Left kidney (tissue), 1 donor: ENCODE measurements at regions not wholly inside any gene's neighbourhood (a gene's known extent, or its start where the extent isn't known, plus 50 kb on each side); places are given as distances from the start of the nearest gene placed in this dataset.

Experiments used
- DNase-seq: peaks from one replicate; pipeline ENCODE4 v3.0.0-alpha.2; 2013

- DNase-seq = no peak
Observed at GRCh38 chr1:221308534-221309511, 429.6 kb downstream of the HLX start.

GRCh38 chr1:221309723-221310122 lies 430.5 kb downstream of the HLX start:
- DNase-seq = no peak

- no peak for DNase-seq
Observed at GRCh38 chr1:221310180-221310579, 430.9 kb downstream of the HLX start.

- DNase-seq = no peak
Observed at GRCh38 chr1:221315330-221315729, 426.6 kb downstream of the DUSP10 start.

GRCh38 chr1:221316491-221317056 lies 425.3 kb downstream of the DUSP10 start:
- DNase-seq = no peak

GRCh38 chr1:221317537-221317936 lies 424.4 kb downstream of the DUSP10 start:
- no peak for DNase-seq

GRCh38 chr1:221327954-221328353 lies 413.9 kb downstream of the DUSP10 start:
- DNase-seq = no peak

GRCh38 chr1:221328371-221328770 lies 413.5 kb downstream of the DUSP10 start:
- no peak for DNase-seq

- no peak for DNase-seq
Observed at GRCh38 chr1:221331273-221332183, 410.4 kb downstream of the DUSP10 start.

- DNase-seq = no peak
Observed at GRCh38 chr1:221334062-221334461, 407.8 kb downstream of the DUSP10 start.

- DNase-seq = no peak
Observed at GRCh38 chr1:221335161-221336101, 406.5 kb downstream of the DUSP10 start.

- DNase-seq = no peak
Observed at GRCh38 chr1:221336126-221336525, 405.8 kb downstream of the DUSP10 start.

- no peak for DNase-seq
Observed at GRCh38 chr1:221337106-221337505, 404.8 kb downstream of the DUSP10 start.

GRCh38 chr1:221343136-221343535 lies 398.8 kb downstream of the DUSP10 start:
- no peak for DNase-seq

- no peak for DNase-seq
Observed at GRCh38 chr1:221343607-221344006, 398.3 kb downstream of the DUSP10 start.

- DNase-seq = no peak
Observed at GRCh38 chr1:221344693-221345092, 397.2 kb downstream of the DUSP10 start.

- DNase-seq = no peak
Observed at GRCh38 chr1:221347706-221348105, 394.2 kb downstream of the DUSP10 start.

GRCh38 chr1:221350091-221350490 lies 391.8 kb downstream of the DUSP10 start:
- no peak for DNase-seq

GRCh38 chr1:221356693-221357092 lies 385.2 kb downstream of the DUSP10 start:
- DNase-seq = no peak

GRCh38 chr1:221363039-221363438 lies 378.9 kb downstream of the DUSP10 start:
- DNase-seq = no peak

- DNase-seq = no peak
Observed at GRCh38 chr1:221366495-221367110, 375.3 kb downstream of the DUSP10 start.
